ENCODE measurements at regions not wholly inside any gene's neighbourhood (a gene's known extent, or its start where the extent isn't known, plus 50 kb on each side); places are given as distances from the start of the nearest gene placed in this dataset.

DNA sequence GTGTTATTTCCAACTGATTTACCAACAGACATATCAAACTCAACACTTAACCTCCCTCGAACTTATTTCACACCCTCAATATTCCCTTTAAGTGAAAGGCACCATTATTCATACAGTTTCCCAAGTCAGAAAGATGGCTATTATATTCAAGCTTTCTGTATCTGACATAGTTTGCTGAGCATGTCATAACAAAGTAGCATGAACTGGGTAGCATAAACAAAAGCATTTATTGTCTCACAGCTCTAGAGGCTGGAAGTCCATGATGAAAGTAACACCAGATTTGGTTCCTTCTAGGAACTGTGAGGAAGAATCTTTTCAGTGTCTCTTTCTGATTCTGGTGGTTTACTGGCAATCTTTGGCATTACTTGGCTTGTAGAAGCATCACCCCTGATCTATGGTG lies 1388.6 kb downstream of the TECRL start:
- DNase-seq = no peak

GRCh38 chr4:63017300-63017699 lies 1392.0 kb downstream of the TECRL start:
- no peak for DNase-seq

GRCh38 chr4:62970846-62971245 lies 1438.4 kb downstream of the TECRL start:
- DNase-seq = no peak

DNA sequence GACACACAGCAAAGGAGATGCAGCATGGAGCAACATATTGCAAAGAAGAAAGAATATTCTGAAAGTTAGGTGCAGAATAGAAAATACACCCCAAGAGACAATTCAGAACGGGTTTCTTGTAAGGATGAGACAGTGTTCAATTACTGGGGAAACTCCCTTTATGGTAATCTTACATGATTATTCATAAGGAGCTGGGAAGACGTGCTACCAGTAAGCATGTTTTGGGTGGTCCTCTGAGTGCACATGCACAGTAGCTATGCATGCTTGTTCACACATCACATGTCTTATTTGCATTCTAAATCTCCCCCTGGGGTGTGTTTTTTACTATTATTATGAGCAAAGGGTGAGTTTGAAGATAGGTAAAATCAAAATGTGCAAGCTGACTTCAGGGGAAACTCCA lies 1448.8 kb downstream of the TECRL start:
- DNase-seq = no peak

- no peak for DNase-seq
Measured at GRCh38 chr4:62953752-62954151, 1455.5 kb downstream of the TECRL start.

GRCh38 chr4:62952366-62952765 lies 1456.9 kb downstream of the TECRL start:
- no peak for DNase-seq

DNA sequence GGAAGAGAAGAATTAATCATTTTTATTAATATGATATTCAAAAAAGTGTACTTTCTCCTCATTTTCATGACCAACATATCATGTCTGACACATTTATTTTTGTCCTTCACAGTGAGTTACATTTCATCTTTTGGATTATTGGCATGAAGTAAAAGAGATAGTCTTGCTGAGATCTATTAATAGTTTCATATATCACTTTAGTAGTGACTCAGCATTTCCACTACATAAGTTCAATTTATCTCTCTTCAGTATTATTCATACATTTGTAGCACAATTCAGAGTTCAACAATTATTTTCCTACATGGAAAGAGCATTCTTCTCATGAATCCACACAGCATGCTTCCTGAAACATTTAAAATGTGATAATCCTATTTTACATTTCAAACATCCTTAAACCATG lies 1461.1 kb downstream of the TECRL start:
- DNase-seq = no peak

GRCh38 chr4:62940229-62940628 lies 1469.0 kb downstream of the TECRL start:
- DNase-seq = no peak

- DNase-seq = no peak
Measured at GRCh38 chr4:62930884-62931283, 1478.4 kb downstream of the TECRL start.

- DNase-seq = no peak
Measured at GRCh38 chr4:62928483-62928882, 1480.8 kb downstream of the TECRL start.

DNA sequence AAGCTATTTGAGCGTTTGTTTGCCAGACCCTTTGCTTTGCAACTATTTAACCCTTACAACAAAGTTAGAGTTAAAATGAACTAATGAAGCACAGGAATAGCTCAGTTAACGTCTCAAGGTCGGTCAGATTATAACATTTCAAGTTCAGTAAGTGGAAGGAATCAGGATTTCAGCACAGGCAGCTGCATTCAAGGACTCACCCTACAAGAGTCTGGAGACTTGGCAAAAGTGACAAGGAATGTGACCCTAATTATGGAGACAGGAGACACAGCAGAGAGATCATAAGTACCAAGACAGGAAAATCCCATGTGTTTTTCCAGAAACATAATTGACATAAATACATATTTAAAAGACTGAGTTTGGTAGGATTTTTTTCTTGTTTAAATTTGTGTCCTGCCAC lies 1481.7 kb downstream of the TECRL start:
- no peak for DNase-seq

DNA sequence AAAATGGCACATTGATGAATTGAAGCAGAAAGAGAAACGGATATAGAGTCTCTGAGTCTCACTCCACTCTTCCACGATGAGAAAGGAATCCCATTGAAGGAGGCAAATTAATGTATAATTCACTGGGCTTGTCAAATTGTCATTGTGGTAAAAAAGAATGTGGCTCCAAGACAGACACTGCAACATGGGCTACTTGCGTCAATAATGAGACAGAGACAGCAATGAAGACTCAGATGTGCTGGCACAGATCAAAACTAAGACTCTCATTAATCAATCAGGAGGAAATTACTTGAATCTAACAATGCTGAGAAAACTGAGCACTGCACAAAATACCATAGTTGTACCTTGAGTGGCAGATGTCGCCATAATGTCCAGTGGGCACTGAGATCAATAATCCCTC lies 1485.5 kb downstream of the TECRL start:
- DNase-seq = no peak

- no peak for DNase-seq
Measured at GRCh38 chr4:62917649-62918048, 1491.6 kb downstream of the TECRL start.

DNA sequence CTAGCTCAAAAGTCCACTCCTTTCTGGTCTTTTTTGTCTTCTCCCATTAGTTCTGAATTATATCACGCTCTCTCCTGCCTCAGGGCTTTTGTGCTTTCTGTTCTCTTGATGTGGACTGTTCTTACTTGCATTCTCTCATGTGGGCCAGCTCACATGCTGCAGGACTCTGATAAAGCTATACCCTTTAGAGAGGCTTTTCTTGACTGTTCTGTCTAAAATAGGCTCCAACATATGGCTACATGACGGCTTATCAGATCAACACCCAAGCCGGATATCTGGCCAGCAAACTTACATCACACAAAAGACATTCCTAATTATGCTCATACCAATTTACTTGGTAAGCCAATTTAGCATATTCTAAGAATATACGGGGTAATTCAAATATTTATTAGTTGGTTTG lies 1494.5 kb downstream of the TECRL start:
- DNase-seq = no peak

GRCh38 chr4:62913065-62913464 lies 1496.2 kb downstream of the TECRL start:
- no peak for DNase-seq

- no peak for DNase-seq
Measured at GRCh38 chr4:62912531-62912930, 1496.7 kb downstream of the TECRL start.

GRCh38 chr4:62909238-62909637 lies 1500.0 kb downstream of the TECRL start:
- DNase-seq = no peak

DNA sequence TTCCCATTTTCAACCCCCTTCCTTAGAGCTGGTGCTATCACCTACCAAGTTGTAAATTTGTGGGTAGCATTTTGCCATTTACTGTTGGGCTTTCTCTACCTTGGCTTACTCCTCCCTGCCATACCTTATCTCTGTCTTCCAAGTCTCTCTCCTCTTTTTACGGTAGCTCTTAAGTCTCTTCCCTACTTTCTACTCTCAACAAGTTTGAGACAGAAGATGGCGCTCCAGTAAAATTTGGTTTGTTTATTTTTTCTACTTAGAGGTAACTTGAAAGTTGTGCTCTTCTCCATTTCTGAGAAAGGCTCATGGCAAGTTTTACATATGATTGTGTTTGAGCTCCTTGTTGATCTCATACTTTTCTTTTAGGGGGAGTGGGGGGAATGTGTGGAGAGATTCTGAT lies 1508.1 kb downstream of the TECRL start:
- no peak for DNase-seq

DNA sequence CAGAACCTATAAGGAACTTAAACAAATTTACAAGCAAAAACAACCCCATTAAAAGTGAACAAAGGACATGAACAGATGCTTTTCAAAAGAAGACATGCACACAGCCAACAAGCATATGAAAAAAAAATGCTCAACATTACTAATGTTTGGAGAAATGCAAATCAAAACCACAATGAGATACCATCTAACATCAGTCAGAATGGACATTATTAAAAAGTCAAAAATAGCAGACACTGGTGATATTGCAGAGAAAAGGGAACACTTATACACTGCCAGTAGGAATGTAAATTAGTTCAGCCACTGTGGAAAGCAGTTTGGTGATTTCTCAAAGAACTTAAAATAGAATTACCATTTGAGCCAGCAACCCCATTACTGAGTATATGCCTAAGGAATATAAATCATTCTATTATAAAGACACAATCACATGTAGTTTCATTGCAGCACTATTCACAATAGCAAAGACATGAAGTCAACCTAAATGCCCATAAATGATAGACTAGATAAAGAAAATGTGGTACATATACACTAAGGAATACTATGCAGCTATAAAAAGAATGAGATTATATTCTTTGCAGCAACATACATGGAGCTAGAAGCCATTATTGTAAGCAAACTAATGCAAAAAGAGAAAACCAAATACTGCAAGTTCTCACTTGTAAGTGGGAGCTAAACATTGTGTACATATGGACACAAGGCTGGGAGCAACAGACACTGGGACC lies 1509.4 kb downstream of the TECRL start:
- DNase-seq = no peak

GRCh38 chr4:62898115-62898514 lies 1511.1 kb downstream of the TECRL start:
- no peak for DNase-seq

DNA sequence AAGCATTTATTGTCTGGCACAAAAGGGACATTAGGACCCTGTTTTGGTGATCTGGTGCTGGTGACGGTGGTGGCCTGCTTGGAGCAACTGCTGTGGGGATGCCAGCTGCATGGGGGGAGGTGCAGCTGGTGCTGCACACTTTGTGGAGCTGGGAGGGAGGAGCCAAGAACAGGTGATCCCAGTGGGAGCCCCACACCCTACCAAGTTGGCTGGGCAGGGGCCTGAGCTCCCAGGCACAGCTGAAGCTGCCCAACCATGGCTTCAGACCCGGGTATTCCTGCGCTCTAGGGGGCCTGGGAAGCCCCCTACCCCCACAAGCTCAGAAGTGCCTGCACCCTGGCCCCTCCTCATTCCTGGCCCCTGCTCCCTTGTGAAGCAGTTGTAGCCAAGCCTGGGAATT lies 1512.5 kb downstream of the TECRL start:
- DNase-seq = no peak

DNA sequence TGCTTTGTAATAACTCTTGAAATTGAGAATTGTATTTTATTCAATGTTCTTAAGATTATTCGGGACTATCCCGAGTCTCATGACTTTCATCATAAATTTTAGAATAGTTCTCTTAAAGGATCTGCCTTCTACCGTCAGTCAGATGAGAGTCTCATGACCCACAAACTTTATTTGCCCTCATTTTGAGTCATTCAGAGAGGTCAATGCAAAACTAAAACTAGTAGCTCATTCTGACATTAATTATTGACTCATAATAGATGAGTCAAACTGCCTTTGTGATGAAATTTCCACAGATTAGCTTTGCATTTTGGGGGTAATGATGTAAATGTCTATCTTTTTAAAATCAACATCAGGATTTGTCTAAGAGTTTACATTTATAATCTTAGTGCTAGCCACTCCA lies 1527.3 kb downstream of the TECRL start:
- no peak for DNase-seq

GRCh38 chr4:62881210-62881609 lies 1528.0 kb downstream of the TECRL start:
- DNase-seq = no peak

- DNase-seq = no peak
Measured at GRCh38 chr4:62872856-62873255, 1536.4 kb downstream of the TECRL start.

DNA sequence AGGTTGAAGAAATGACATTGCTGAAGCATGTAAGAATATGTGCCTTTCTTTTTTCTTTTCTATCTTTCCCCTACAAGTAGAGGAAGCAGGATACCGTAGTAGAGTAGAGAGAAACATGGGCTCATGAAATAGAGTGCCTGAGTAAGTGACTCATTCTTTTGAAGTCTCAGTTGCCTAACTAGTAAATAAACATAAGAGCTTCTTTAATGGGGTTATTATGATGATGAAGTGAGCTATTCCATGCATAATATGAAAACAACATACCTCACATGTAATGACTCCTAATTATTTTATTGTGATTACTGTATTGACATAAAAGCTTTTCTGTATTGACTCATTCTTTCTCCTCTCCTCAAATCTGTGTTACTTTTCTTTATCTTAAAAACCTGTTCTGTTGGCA lies 1538.2 kb downstream of the TECRL start:
- no peak for DNase-seq

- DNase-seq = no peak
Measured at GRCh38 chr4:62870451-62870850, 1538.8 kb downstream of the TECRL start.

Data from HCEC 1CT (cell line).